ENCODE measurements at regions not wholly inside any gene's neighbourhood (a gene's known extent, or its start where the extent isn't known, plus 50 kb on each side); places are given as distances from the start of the nearest gene placed in this dataset.

- no peaks in the 10 kb centered on the region for H3K4me1 Mint-ChIP-seq (ENCODE audit: low read depth in 2 of 2)
- no peak overlapping the region for H3K27ac Mint-ChIP-seq
- no peaks in the 10 kb centered on the region for H3K9me3 Mint-ChIP-seq
- H3K4me3 Mint-ChIP-seq, result no peak overlapping the region
- DNase-seq (no peak), ATAC-seq (replicated peaks) (no peak)
- no peaks in the 10 kb centered on the region for H3K36me3 Mint-ChIP-seq (ENCODE audit: insufficient read depth)
- H3K27me3 Mint-ChIP-seq, result peaks cover 16 to 32% of the 10 kb centered on the region in 2 donors
These were observed 186.2 kb upstream of the PARD3B start for GRCh38 chr2:204359076-204359475.

GRCh38 chr2:204360218-204361007, 184.9 kb upstream of the PARD3B start:
- Mint-ChIP-seq H3K27me3 (peaks cover 16 to 28% of the 10 kb centered on the region in 2 donors), H3K4me3 (no peak overlapping the region), H3K9me3 (no peaks in the 10 kb centered on the region), H3K4me1 (ENCODE audit: low read depth in 2 of 2) (no peaks in the 10 kb centered on the region), H3K27ac (no peak overlapping the region), H3K36me3 (ENCODE audit: insufficient read depth) (no peaks in the 10 kb centered on the region)
- DNase-seq (no peak), ATAC-seq (replicated peaks) (no peak)

GRCh38 chr2:204361738-204362137, 183.5 kb upstream of the PARD3B start:
- no peak for DNase-seq
- Mint-ChIP-seq H3K27me3 (peaks cover 9 to 20% of the 10 kb centered on the region in 2 donors), H3K27ac (no peak overlapping the region), H3K4me1 (ENCODE audit: low read depth in 2 of 2) (no peaks in the 10 kb centered on the region), H3K36me3 (ENCODE audit: insufficient read depth) (no peaks in the 10 kb centered on the region), H3K4me3 (no peak overlapping the region), H3K9me3 (no peaks in the 10 kb centered on the region)
- no peak for ATAC-seq (replicated peaks)

GRCh38 chr2:204362581-204362980, 182.7 kb upstream of the PARD3B start:
- ATAC-seq (replicated peaks), result no peak
- no peaks in the 10 kb centered on the region for H3K9me3 Mint-ChIP-seq
- H3K4me1 Mint-ChIP-seq (ENCODE audit: low read depth in 2 of 2), result no peaks in the 10 kb centered on the region
- peaks cover under 1 to 11% of the 10 kb centered on the region in 2 donors for H3K27me3 Mint-ChIP-seq
- H3K36me3 Mint-ChIP-seq (ENCODE audit: insufficient read depth), result no peaks in the 10 kb centered on the region
- H3K4me3 Mint-ChIP-seq, result no peak overlapping the region
- H3K27ac Mint-ChIP-seq, result no peak overlapping the region
- no peak for DNase-seq

- no peaks in the 10 kb centered on the region for H3K4me1 Mint-ChIP-seq (ENCODE audit: low read depth in 2 of 2)
- H3K27me3 Mint-ChIP-seq, result peaks cover 10 to 14% of the 10 kb centered on the region in 2 donors
- no peaks in the 10 kb centered on the region for H3K9me3 Mint-ChIP-seq
- DNase-seq (no peak), ATAC-seq (replicated peaks) (no peak)
- H3K27ac Mint-ChIP-seq, result no peak overlapping the region
- no peak overlapping the region for H3K4me3 Mint-ChIP-seq
- H3K36me3 Mint-ChIP-seq (ENCODE audit: insufficient read depth), result no peaks in the 10 kb centered on the region
These were observed 181.8 kb upstream of the PARD3B start for GRCh38 chr2:204363513-204363912.

GRCh38 chr2:204364860-204365535, 180.3 kb upstream of the PARD3B start:
- DNase-seq (no peak), ATAC-seq (replicated peaks) (no peak)
- no peak overlapping the region for H3K27ac Mint-ChIP-seq
- H3K4me1 Mint-ChIP-seq (ENCODE audit: low read depth in 2 of 2), result no peaks in the 10 kb centered on the region
- H3K27me3 Mint-ChIP-seq, result peaks cover 13 to 24% of the 10 kb centered on the region in 2 donors
- no peaks in the 10 kb centered on the region for H3K9me3 Mint-ChIP-seq
- H3K4me3 Mint-ChIP-seq, result no peak overlapping the region
- H3K36me3 Mint-ChIP-seq (ENCODE audit: insufficient read depth), result no peaks in the 10 kb centered on the region

GRCh38 chr2:204365811-204366210, 179.5 kb upstream of the PARD3B start:
- Mint-ChIP-seq H3K4me1 (ENCODE audit: low read depth in 2 of 2) (no peaks in the 10 kb centered on the region), H3K27me3 (peaks cover 13 to 28% of the 10 kb centered on the region in 2 donors), H3K27ac (no peak overlapping the region), H3K4me3 (no peak overlapping the region), H3K9me3 (no peaks in the 10 kb centered on the region), H3K36me3 (ENCODE audit: insufficient read depth) (no peaks in the 10 kb centered on the region)
- DNase-seq (no peak), ATAC-seq (replicated peaks) (no peak)

GRCh38 chr2:204367466-204367865, 177.8 kb upstream of the PARD3B start:
- no peak for DNase-seq
- Mint-ChIP-seq H3K9me3 (no peaks in the 10 kb centered on the region), H3K36me3 (ENCODE audit: insufficient read depth) (no peaks in the 10 kb centered on the region), H3K4me1 (ENCODE audit: low read depth in 2 of 2) (no peaks in the 10 kb centered on the region), H3K27me3 (peaks cover 13 to 35% of the 10 kb centered on the region in 2 donors), H3K27ac (no peak overlapping the region), H3K4me3 (no peak overlapping the region)
- ATAC-seq (replicated peaks), result no peak

GRCh38 chr2:204370172-204370718, 175.0 kb upstream of the PARD3B start:
- no peak for ATAC-seq (replicated peaks)
- Mint-ChIP-seq H3K27me3 (peaks cover 24 to 46% of the 10 kb centered on the region in 2 donors), H3K27ac (no peak overlapping the region), H3K9me3 (no peaks in the 10 kb centered on the region), H3K4me1 (ENCODE audit: low read depth in 2 of 2) (no peaks in the 10 kb centered on the region), H3K36me3 (ENCODE audit: insufficient read depth) (no peaks in the 10 kb centered on the region), H3K4me3 (no peak overlapping the region)
- DNase-seq, result no peak

- Mint-ChIP-seq H3K27ac (no peak overlapping the region), H3K4me1 (ENCODE audit: low read depth in 2 of 2) (no peaks in the 10 kb centered on the region), H3K27me3 (peaks cover 11 to 39% of the 10 kb centered on the region in 2 donors), H3K9me3 (no peaks in the 10 kb centered on the region), H3K4me3 (no peak overlapping the region), H3K36me3 (ENCODE audit: insufficient read depth) (no peaks in the 10 kb centered on the region)
- ATAC-seq (replicated peaks) (no peak), DNase-seq (no peak)
These were observed 171.3 kb upstream of the PARD3B start for GRCh38 chr2:204373942-204374341.

GRCh38 chr2:204380141-204380881, 165.0 kb upstream of the PARD3B start:
- no peak overlapping the region for H3K27ac Mint-ChIP-seq
- H3K36me3 Mint-ChIP-seq (ENCODE audit: insufficient read depth), result no peaks in the 10 kb centered on the region
- peaks cover 0 to 6% of the 10 kb centered on the region in 2 donors for H3K9me3 Mint-ChIP-seq
- no peaks in the 10 kb centered on the region for H3K4me1 Mint-ChIP-seq (ENCODE audit: low read depth in 2 of 2)
- no peak for DNase-seq
- no peak overlapping the region for H3K4me3 Mint-ChIP-seq
- ATAC-seq (replicated peaks), result no peak
- H3K27me3 Mint-ChIP-seq, result no peaks in the 10 kb centered on the region

- ATAC-seq (replicated peaks), result no peak
These were observed 158.6 kb upstream of the PARD3B start for GRCh38 chr2:204386668-204387067.

GRCh38 chr2:204389120-204389519, 156.2 kb upstream of the PARD3B start:
- Mint-ChIP-seq H3K27me3 (peaks cover 0 to under 1% of the 10 kb centered on the region in 2 donors), H3K27ac (no peak overlapping the region), H3K9me3 (no peaks in the 10 kb centered on the region), H3K4me1 (ENCODE audit: low read depth in 2 of 2) (no peaks in the 10 kb centered on the region), H3K4me3 (no peak overlapping the region), H3K36me3 (ENCODE audit: insufficient read depth) (no peaks in the 10 kb centered on the region)
- no peak for DNase-seq
- ATAC-seq (replicated peaks), result no peak

More at GRCh38 chr2:204386668-204387067, 158.6 kb upstream of the PARD3B start:
- Mint-ChIP-seq H3K27me3 (no peaks in the 10 kb centered on the region), H3K4me1 (ENCODE audit: low read depth in 2 of 2) (no peaks in the 10 kb centered on the region), H3K27ac (no peak overlapping the region), H3K9me3 (peaks cover 0 to 2% of the 10 kb centered on the region in 2 donors), H3K36me3 (ENCODE audit: insufficient read depth) (no peaks in the 10 kb centered on the region), H3K4me3 (no peak overlapping the region)
- DNase-seq, result no peak

Measured in effector memory CD8-positive, alpha-beta T cell (primary cell).